ENCODE measurements at regions not wholly inside any gene's neighbourhood (a gene's known extent, or its start where the extent isn't known, plus 50 kb on each side); places are given as distances from the start of the nearest gene placed in this dataset.
"Not testable (repeated sequence)": the region's sequence is repeated elsewhere in the genome, so short reads cannot be mapped to it uniquely, and the experiment has no call there.

DNA sequence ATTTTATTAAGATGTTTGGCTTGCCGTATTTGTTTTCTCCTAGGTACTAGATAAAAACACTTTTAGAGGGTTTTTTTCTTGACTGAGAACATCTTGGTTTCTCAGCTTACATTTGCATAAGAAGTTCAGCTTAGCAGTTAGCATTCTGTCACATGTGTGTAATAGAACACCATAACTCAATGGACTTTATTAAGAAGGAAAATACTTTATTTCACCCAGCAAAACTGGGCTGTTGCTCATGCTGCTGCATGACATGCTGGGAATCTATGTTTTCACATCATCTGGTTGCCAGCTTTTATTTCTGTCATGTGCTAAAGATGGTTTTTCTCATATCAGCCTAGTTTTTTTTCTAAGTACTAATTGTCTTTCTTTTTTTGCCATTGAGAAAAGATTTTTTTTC, 144.6 kb downstream of the UTRN start:
- DNase-seq (ENCODE audit: extremely low read depth in 1 of 2, low read depth in 1 of 2): no peak

DNA sequence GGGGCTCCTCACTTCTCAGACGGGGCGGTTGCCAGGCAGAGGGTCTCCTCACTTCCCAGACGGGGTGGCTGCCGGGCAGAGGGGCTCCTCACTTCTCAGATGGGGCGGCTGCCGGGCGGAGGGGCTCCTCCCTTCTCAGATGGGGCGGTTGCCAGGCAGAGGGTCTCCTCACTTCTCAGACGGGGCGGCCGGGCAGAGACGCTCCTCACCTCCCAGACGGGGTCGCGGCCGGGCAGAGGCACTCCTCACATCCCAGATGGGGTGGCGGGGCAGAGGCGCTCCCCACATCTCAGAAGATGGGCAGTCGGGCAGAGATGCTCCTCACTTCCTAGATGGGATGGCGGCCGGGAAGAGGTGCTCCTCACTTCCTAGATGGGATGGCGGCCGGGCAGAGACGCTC, 148.3 kb downstream of the UTRN start:
- not testable (repeated sequence) for DNase-seq (ENCODE audit: extremely low read depth in 1 of 2, low read depth in 1 of 2)

DNA sequence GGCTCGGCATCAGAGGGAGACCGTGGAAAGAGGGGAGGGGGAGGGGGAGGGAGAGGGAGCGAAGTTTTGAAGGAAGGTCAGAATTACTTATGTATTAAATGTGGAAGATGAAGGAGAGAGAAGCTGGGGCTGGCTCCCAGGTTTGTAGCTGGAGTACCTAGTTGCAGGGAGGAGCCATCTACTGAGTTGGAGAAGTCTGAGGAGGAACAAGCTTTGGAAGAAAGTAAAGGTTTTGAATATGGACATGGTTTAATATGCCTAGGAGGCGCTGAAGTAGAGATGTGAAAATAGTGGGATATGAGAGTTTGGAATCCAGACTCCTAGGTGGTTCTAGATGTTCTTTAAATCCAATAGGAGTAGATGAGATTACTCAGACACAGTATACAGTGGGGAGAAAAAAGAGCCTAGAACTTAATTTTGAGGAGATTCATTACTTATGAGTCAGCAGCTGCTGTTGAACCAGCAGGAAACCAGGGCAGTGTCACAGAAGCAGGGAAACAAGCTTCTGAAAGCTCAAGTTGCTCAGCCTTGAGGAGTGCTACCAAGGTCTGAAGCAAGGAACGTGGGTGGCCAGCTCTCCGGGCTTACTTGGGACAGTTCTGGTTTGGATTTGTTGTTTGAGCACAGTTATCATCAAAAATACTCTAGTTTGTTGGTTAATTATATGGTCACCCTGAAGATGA, 149.3 kb downstream of the UTRN start:
- DNase-seq (ENCODE audit: extremely low read depth in 1 of 2, low read depth in 1 of 2): no peak

DNA sequence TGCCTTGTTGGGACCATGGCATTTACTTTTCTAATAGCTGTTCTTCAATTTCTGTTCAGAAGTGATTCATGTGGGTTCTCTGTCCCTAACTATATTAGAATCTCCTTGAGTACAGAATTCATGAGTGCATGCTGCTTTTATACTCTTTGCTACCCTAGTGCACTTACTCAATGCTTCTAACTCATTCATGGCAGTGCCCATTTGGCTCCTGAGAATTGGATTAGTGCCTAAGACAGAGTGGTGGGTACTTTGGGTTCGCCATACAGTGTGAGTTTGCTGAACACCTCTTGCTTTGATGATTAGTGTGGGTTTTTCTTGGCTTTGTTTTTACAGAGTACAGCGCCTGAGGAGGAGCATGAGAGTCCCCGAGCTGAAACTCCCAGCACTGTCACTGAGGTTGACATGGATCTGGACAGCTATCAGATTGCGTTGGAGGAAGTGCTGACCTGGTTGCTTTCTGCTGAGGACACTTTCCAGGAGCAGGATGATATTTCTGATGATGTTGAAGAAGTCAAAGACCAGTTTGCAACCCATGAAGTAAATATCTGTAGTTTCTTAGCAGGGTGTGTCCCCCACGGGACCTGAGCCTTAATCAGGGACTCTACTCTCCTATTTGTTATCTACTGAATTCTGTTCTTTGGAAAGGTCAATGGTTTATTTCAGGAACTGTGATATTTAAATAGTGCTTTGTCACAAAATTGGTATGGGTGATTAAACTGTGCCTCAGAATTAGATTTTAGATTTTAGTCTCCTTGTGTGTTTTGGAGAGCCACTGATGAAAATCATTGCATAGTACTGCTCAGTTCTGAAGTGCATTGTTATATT, 150.7 kb downstream of the UTRN start:
- DNase-seq (ENCODE audit: extremely low read depth in 1 of 2, low read depth in 1 of 2): no peak

DNA sequence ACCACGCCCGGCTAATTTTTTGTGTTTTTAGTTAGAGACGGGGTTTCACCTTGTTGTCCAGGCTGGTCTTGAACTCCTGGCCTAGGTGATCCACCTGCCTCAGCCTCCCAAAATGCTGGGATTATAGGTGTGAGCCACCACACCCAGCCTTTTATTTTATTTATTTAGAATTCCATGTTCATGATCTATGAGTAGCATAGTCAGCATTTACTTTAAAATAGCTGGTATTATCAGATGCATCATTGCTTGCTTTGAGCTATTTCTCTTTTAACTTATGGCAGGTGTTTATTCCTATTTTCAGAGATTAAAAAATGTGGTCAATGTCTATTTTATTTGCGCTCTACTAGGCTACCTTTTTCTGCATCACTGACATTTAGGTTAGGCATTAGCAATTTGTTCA, 152.0 kb downstream of the UTRN start:
- DNase-seq (ENCODE audit: extremely low read depth in 1 of 2, low read depth in 1 of 2): no peak

DNA sequence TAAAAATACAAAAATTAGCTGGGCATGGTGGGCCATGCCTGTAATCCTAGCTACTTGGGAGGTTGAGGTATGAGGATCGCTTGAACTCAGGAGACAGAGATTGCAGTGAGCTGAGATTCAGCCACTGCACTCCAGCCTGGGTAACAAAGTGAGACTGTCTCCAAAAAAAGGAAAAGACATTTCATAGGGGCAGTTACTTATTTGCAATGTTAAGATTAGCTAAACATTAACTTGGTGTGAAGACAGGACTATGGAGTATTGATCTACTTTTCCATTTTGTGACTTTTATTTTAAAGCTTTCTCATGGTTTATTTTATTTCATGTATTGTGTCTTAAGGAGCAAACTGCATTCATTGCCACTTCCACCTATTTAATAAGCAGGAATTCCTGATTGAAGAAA, 153.0 kb downstream of the UTRN start:
- DNase-seq (ENCODE audit: extremely low read depth in 1 of 2, low read depth in 1 of 2): no peak

DNA sequence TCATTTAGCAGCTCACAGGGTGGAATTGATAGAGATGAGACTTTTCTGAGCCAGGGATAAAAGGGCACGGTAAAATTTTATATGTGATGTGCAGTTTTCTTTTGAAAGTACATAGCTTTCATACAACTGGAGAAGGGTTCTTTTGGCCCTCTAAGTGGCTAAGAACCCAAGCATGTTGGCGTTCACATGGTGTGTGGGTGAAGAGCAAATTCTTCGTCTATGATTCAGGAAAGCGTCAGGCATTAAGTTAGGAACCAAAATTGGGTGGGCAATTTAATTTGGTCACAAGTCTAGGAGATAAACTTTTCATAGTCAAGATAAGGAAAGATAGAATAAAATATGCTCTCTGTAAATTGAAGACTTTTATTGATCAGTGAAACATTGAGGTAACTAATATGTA, 153.9 kb downstream of the UTRN start:
- DNase-seq (ENCODE audit: extremely low read depth in 1 of 2, low read depth in 1 of 2): no peak

DNA sequence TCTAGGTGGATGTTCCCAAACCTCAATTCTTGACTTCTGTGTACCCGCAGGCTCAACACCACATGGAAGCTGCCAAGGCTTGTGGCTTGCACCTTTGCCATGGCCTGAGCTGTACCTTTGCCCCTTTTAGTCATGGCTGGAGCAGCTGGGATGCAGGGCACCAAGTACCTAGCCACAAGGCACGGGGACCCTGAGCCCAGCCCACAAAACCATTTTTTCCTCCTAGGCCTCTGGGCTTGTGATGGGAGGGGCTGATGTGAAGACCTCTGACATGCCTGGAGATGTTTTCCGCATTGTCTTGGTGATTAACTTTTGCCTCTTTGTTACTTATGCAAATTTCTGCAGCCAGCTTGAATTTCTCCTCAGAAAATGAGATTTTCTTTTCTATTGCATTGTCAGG, 156.7 kb downstream of the UTRN start:
- DNase-seq (ENCODE audit: extremely low read depth in 1 of 2, low read depth in 1 of 2): not testable (repeated sequence)

DNA sequence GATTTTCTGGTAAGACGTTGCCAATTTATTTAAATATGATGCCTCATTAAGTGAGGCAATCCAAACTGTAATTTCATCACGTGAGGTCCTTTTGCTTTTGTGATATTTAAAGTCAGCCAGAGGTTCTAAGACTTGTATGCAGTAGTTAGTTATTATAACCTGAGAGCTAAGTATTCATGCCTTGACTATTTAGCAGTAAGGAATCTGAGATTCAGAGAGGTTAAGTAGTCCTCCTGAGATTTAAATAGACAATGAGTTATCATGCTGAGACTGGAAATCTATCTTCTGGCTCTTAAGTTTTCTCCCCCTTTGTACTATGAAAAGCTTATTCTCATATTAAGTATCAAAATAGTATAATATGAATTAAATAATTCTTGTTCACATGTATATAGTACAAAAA, 158.0 kb downstream of the UTRN start:
- DNase-seq (ENCODE audit: extremely low read depth in 1 of 2, low read depth in 1 of 2): no peak

DNA sequence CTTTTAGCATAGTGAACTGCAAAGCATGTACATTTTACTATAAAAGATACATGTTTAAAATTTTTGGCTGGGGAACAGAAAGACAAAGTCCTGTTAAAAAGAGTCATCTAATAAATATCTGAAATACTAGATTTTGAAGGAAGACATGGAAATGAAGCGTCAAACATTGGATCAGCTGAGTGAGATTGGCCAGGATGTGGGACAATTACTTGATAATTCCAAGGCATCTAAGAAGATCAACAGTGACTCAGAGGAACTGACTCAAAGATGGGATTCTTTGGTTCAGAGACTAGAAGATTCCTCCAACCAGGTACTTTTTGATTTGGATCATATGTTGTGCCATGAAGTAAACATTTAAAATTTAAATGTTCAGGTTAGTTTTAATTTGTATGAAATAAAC, 162.3 kb downstream of the UTRN start:
- no peak for DNase-seq (ENCODE audit: extremely low read depth in 1 of 2, low read depth in 1 of 2)

DNA sequence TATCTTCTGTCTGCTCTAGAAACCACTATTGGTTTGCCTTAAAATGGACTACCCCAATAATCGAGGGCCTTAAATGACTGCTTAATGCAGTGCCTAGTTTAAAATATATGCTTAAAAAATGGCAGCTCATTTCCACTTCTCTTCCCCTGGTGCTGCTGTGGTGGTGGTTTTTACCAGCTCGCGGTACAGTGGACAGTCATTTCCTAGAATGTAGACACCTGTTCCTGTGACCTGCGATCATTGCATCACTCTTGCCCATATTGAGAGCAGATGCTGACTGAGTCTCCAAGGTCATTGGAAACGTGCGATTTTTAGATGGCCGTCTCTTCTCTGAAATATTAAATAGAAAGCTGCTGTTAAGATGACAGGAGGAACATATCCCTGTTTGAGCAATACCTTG, 164.1 kb downstream of the UTRN start:
- DNase-seq (ENCODE audit: extremely low read depth in 1 of 2, low read depth in 1 of 2): no peak

DNA sequence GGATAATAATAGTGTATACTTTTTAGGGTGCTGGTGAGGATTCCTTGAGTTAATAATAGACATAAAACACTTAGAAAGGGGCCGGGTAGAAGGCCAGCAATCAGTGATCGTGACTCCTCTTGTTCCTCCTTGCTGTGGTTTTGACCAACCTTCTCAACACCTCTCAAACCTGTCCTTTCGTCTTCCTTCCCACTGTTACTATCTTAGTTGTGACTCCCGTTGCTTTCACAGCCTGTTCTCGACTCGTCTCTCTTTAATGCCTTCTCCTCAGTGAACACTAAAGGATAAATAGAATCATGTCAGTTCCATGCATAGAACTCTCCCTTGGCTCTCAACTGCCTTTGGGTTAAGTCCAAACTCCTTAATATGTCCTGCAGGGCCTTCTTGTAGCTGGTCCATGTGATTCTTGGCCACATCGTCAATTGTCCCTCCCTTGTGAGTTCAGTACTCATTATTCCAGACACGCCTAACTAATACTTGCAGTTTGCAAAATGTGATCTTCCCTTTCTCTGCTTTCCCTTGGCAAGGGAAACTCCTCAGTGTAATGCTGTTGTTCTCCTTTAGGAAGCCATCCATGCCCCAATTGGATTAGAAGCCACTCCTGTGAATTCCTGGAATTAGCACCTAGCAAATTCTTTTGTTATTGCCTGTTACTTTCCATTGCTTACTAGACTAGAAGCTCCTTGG, 164.9 kb downstream of the UTRN start:
- DNase-seq (ENCODE audit: extremely low read depth in 1 of 2, low read depth in 1 of 2): no peak

DNA sequence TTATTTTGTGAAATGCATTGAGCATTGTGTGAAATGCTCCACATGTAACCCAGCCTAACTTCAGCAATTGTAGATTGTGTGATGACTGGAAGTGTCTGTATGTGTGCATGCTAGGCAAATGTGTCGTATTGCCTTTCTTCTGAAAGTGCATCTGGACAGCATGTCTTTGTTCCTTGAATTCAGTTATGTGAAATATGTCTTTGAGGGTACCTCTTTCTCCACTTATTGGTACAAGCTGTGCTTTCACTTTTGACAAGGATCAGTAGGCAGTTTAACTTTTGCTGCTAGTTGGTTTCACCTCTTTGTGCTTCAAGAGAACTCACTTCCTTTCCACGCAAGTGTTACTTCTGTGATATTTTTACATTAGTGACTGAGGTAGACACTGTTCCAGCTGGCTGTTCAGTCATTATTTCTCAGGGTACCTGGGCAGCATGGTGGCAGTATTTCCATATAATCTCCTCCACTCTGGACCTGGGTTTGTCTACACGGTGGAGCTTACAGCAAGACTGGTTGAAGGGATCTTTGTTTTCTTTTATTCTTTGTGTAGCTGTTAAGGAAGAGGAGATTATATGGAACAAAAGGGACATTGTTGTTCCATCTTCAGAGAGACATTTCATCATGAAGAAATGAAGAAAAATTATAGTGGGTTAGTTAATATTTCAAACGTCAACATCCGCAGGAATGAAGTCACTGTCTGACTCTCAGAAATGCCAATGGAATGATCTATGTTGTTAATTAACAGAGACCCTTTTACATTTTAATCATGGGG, 175.4 kb downstream of the UTRN start:
- DNase-seq (ENCODE audit: extremely low read depth in 1 of 2, low read depth in 1 of 2): no peak

DNA sequence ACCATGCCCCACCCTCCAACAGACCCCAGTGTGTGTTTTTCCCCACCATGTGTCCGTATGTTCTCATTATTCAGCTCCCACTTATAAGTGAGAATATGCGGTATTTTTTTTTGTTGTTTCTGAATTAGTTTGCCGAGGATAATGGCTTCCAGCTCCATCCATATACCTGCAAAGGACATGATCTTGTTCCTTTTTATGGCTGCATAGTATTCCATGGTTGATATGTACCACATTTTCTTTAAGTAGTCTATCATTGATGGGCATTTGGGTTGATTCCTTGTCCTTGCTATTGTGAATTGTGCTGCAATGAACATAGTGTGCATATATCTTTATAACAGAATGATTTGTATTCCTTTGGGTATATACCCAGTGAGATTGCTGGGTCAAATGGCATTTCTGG, 176.9 kb downstream of the UTRN start:
- no peak for DNase-seq (ENCODE audit: extremely low read depth in 1 of 2, low read depth in 1 of 2)

DNA sequence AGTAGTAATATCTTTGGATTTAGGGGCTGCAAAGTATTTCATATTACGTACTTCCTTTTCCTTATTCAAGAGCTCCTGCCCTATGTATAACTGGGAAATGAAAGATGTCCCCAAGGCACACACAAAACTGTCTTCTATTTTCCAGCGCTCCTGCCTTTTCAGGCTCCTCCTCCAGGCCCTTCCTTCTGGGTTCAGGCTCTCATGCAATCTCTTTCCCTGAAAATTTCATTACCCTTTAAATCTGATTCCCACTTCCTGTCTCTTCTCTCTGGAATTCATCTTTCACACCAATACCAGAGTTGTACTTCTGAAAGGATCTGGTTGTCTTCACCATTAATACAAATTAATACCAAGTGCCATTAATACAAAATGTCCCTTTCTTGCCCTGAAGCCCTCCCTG, 181.6 kb downstream of the UTRN start:
- no peak for DNase-seq (ENCODE audit: extremely low read depth in 1 of 2, low read depth in 1 of 2)

DNA sequence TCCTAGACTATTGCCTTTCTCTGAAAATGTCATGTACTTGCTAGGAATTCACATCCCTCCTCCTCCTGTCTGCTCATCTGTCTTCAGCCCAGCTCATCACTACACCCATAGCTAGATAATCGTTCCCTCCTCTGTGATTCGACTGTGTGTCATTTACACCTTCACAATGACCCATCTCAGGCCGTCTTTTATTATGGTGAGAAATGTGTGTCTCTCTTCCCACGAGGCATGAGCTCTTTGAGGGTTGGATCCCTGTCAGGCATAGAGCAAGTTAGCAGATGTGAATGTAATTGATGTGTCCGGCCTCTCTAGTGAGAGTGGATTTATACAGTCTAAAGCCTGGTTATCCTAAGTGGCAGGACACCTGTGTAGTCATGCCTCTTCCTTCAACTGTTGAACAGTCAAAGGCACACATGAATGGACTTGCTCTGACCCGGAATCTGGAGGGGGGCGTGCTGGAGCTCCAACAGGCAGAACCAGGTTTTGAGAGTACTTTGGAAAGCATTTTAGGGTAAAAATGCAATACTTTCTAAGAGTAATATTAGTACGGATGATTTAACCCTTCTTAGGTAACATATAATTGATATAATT, 182.1 kb downstream of the UTRN start:
- no peak for DNase-seq (ENCODE audit: extremely low read depth in 1 of 2, low read depth in 1 of 2)

DNA sequence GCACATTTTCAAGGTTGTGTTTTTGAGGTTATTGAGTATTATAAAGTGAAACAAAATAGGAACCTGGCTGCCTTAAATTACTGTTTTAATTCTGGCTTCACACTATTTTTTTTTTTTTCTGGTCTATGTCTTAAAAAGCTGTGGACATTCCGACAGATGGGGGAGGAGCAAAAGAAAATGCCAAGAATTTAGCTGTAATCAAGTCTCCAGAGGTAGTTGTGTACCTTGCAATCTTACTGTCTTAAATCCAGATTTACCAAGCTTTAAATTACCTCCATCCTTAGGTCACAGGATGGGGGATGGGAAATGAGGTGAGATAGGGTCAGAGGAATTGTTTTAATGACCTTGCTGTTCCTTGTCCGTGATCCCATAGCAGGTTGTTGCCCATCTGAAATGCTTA, 182.8 kb downstream of the UTRN start:
- no peak for DNase-seq (ENCODE audit: extremely low read depth in 1 of 2, low read depth in 1 of 2)

DNA sequence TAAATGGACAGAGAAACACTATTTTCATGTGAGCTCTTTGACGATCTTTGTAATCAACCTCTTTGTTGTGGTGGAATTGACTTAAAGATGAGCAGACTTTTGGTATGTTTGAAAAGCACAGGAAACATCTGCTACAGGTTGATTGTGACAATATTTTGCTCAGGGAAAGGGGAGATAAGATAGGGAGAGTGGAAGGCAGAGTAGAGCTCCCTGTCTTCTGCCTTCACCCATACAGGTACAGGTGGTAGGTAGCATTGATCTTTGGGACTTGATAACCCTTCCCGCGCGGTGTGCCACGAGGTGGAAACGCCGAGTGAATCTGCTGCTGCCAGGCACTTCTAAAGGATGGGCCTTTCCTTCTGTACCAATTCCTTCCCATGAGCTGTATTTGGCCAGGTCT, 183.6 kb downstream of the UTRN start:
- no peak for DNase-seq (ENCODE audit: extremely low read depth in 1 of 2, low read depth in 1 of 2)

DNA sequence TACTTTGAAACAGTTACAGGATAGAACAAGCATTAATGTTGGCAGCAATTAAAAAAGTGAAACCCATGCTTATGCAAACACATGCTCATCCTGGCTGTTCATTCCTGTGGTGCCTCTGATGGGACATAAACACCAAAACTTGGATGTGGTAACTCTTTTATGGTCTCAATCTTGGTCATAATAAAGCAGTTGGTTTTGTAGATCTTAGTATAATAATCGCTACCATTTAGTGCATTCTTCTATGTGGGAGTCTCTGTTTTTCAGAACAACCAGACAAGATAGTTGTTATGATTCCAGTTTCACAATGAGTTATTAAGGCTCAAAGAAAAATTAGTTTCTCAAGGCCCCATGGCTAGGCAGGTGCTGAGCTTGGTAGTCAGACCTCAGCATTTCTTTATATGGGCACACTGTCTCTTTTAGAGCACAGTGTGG, 184.0 kb downstream of the UTRN start:
- no peak for DNase-seq (ENCODE audit: extremely low read depth in 1 of 2, low read depth in 1 of 2)

DNA sequence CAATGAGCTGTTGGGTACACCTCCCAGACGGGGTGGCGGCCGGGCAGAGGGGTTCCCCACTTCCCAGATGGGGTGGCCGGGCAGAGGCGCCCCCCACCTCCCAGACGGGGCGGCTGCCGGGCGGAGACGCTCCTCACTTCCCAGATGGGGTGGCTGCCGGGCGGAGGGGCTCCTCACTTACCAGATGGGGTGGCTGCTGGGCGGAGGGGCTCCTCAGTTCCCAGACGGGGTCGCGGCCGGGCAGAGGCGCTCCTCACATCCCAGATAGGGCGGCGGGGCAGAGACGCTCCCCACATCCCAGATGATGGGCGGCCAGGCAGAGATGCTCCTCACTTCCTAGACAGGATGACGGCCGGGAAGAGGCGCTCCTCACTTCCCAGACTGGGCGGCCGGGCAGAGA, 185.1 kb downstream of the UTRN start:
- DNase-seq (ENCODE audit: extremely low read depth in 1 of 2, low read depth in 1 of 2): not testable (repeated sequence)

DNA sequence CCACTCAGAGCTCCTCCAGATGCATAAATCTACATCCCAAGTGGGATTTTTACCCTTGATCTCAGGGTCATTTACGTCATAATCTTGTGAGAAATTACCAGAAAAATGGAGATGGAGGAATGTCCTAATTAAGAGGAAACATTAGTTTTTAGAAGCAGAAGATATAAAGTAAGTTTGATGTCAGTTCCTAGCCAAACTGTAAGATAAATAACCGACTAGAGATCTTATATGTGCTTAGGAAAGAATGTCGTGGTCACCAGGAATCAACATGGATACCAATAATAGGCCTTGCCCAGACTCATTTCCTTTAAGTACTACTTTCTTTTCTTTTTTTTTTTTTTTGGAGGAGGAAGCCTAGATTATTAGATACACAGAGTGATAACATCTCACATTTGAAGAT, 186.9 kb downstream of the UTRN start:
- no peak for DNase-seq (ENCODE audit: extremely low read depth in 1 of 2, low read depth in 1 of 2)

Measured in activated CD8-positive, alpha-beta memory T cell treated with anti-CD3 and anti-CD28 coated beads for 1 hour (primary cell).